K562 (cell line): ENCODE measurements at regions not wholly inside any gene's neighbourhood (a gene's known extent, or its start where the extent isn't known, plus 50 kb on each side); places are given as distances from the start of the nearest gene placed in this dataset.

Source experiments
- ATAC-seq: fragments of 200-7000 bp; cut with Tn5 transposase; 3 replicates; pipeline ENCODE4 v1.9.1; 2020; ENCODE audit warnings: moderate library complexity
- BruUV-seq: library from RNA; stranded (reverse); fragments of 400-500 nt; replicated peaks from 2 replicates; lab custom pipeline; 2021; lab: Mats Ljungman, UMichigan
- CTCF ChIA-PET: fragments of 300-600 bp; formaldehyde crosslinking; extraction: SDS; loops from one replicate; lab custom pipeline; 2021; ENCODE audit warnings: low intra/inter-chr PET ratio; lab: Yijun Ruan, JAX
- POLR2A ChIA-PET: fragments of 300-600, 350-650 bp; sonication (Branson Sonifier 250); formaldehyde crosslinking; extraction: SDS; loops from one replicate; lab custom pipeline; 2021; ENCODE audit warnings: antibody characterized with exemption, inconsistent platforms; lab: Yijun Ruan, JAX
- DNase-seq, 4 experiments: peaks; one replicate each; pipeline versions ENCODE4 v3.0.0 to v3.0.0-alpha.2; 2011 to 2018; ENCODE audit warnings: low spot score in 3 of 4, mixed read lengths in 3 of 4; ENCODE audit errors: extremely low read depth in 1 of 4
- FAIRE-seq: peaks from 2 replicates; lab custom pipeline; 2011; peaks lifted over from hg19 to GRCh38; lab: Jason Lieb, UNC
- H2AFZ ChIP-seq: 2 replicates; pipeline ENCODE4 v1.6.0; 2011; ENCODE audit warnings: low read depth, low read length, control low read depth, inconsistent platforms
- H3K27ac ChIP-seq: fragments of 200-600 bp; 3 replicates; pipeline ENCODE4 v1.8.0; 2011; ENCODE audit warnings: low read depth, mild to moderate bottlenecking, control low read depth, inconsistent platforms, low read length, moderate library complexity, mixed read lengths; ENCODE audit errors: extremely low read depth
- H3K27me3 ChIP-seq, 2 experiments: fragments of 300-600 bp in 1 of 2; 2 replicates in 1 of 2; 3 replicates in 1 of 2; pipeline versions ENCODE4 v1.6.0 to v1.8.0; 2011; ENCODE audit warnings: inconsistent platforms in 2 of 2, low read length in 2 of 2, mild to moderate bottlenecking in 1 of 2, mixed read lengths in 1 of 2, moderate library complexity in 1 of 2; ENCODE audit not compliant: control insufficient read depth in 2 of 2, insufficient read depth in 2 of 2
- H3K36me3 ChIP-seq: fragments of 300-600 bp; 3 replicates; pipeline ENCODE4 v1.8.0; 2011; ENCODE audit warnings: mild to moderate bottlenecking, low read length, inconsistent platforms; ENCODE audit not compliant: control insufficient read depth, insufficient read depth
- H3K4me1 ChIP-seq, 2 experiments: fragments of 200-600 bp in 1 of 2; replicated peaks in 1 of 2; 2 replicates in 1 of 2; 3 replicates in 1 of 2; pipeline versions ENCODE4 v1.5.1 to v1.8.0; 2011; ENCODE audit warnings: inconsistent platforms in 2 of 2, low read length in 2 of 2, mild to moderate bottlenecking in 1 of 2, mixed read lengths in 1 of 2, moderate library complexity in 1 of 2; ENCODE audit not compliant: control insufficient read depth in 2 of 2, insufficient read depth in 2 of 2
- H3K4me2 ChIP-seq: 2 replicates; pipeline ENCODE4 v1.6.1; 2011; ENCODE audit warnings: low read length, control low read depth, inconsistent platforms, mixed read lengths; ENCODE audit not compliant: insufficient read depth
- H3K4me3 ChIP-seq: fragments of 200-600 bp; sonication (generic), shearing (Covaris generic); 2 replicates; pipeline ENCODE4 v1.5.1; 2016; ENCODE audit warnings: control low read depth, inconsistent platforms
- H3K79me2 ChIP-seq: fragments of 200-600 bp; 3 replicates; pipeline ENCODE4 v1.8.0; 2011; ENCODE audit warnings: low read length, inconsistent platforms; ENCODE audit not compliant: control insufficient read depth, insufficient read depth
- H3K9ac ChIP-seq, 2 experiments: 2 replicates each; pipeline versions ENCODE4 v1.6.0 to v1.6.1; 2011; ENCODE audit warnings: low read depth in 2 of 2, low read length in 2 of 2, control low read depth in 1 of 2, inconsistent platforms in 1 of 2, mild to moderate bottlenecking in 1 of 2, mixed read lengths in 1 of 2; ENCODE audit not compliant: insufficient read depth in 1 of 2
- H3K9me1 ChIP-seq: one replicate; pipeline ENCODE4 v1.6.0; 2011; ENCODE audit warnings: inconsistent platforms, mild to moderate bottlenecking, low read length, moderate library complexity; ENCODE audit not compliant: control insufficient read depth, insufficient read depth
- H3K9me3 ChIP-seq: replicated peaks from 2 replicates; pipeline ENCODE4 v1.5.1; 2011; ENCODE audit warnings: low read depth, low read length, inconsistent platforms; ENCODE audit not compliant: control insufficient read depth, insufficient read depth
- H4K20me1 ChIP-seq: replicated peaks from 2 replicates; pipeline ENCODE4 v1.6.1; 2011; ENCODE audit warnings: low read length, inconsistent platforms, mixed read lengths; ENCODE audit not compliant: control insufficient read depth, insufficient read depth
- CBX1 ChIP-seq: sonication (generic); IDR thresholded peaks from 2 replicates; pipeline ENCODE4 v1.6.1; 2016; ENCODE audit warnings: antibody characterized with exemption, low read depth, mild to moderate bottlenecking
- EP400 ChIP-seq: fragments of 450-650 bp; IDR thresholded peaks from 2 replicates; pipeline ENCODE4 v1.6.1; 2017; ENCODE audit warnings: antibody characterized with exemption, mild to moderate bottlenecking, moderate library complexity
- ETS2 ChIP-seq: IDR thresholded peaks from 2 replicates; pipeline ENCODE4 v1.6.1; 2016; ENCODE audit warnings: borderline replicate concordance, missing genetic modification characterization, mild to moderate bottlenecking, moderate library complexity, missing compliant biosample characterization; ENCODE audit not compliant: poor library complexity, severe bottlenecking
- FOXA3 ChIP-seq, 2 experiments: fragments of 450-650 bp in 1 of 2; sonication (generic) in 1 of 2; formaldehyde crosslinking; IDR thresholded peaks in 1 of 2; conservative IDR thresholded peaks in 1 of 2; 2 replicates each; pipeline versions ENCODE4 v1.4.0 to v1.8.0; 2020 to 2022; ENCODE audit warnings: mild to moderate bottlenecking in 2 of 2, missing genetic modification reagents in 1 of 2
- HDAC2 ChIP-seq: fragments of 450-650 bp; IDR thresholded peaks from 2 replicates; pipeline ENCODE4 v1.6.1; 2016; ENCODE audit warnings: mild to moderate bottlenecking
- MED1 ChIP-seq: sonication (generic); formaldehyde crosslinking; IDR thresholded peaks from 2 replicates; pipeline ENCODE4 v1.8.1; 2023; ENCODE audit warnings: missing genetic modification reagents, borderline replicate concordance
- RFX1 ChIP-seq: fragments of 450-650 bp; IDR thresholded peaks from 2 replicates; pipeline ENCODE4 v1.6.1; 2016; ENCODE audit warnings: mild to moderate bottlenecking, moderate library complexity
- RNF2 ChIP-seq: sonication (generic); IDR thresholded peaks from 2 replicates; pipeline ENCODE4 v1.6.1; 2016
- SRSF1 ChIP-seq: fragments of 200-400 bp; formaldehyde crosslinking; IDR thresholded peaks from 2 replicates; pipeline ENCODE4 v1.6.1; 2017; ENCODE audit warnings: mild to moderate bottlenecking, low read depth, low read length, moderate library complexity
- TARDBP ChIP-seq: fragments of 450-650 bp; IDR thresholded peaks from 2 replicates; pipeline ENCODE4 v1.6.1; 2016
- TBP ChIP-seq: optimal IDR thresholded peaks from 2 replicates; pipeline ENCODE3; 2011; ENCODE audit warnings: low read depth, low read length, improper control_type of control experiment
- ZC3H11A ChIP-seq: IDR thresholded peaks from 2 replicates; pipeline ENCODE4 v1.6.1; 2012; ENCODE audit warnings: low read depth, low read length, improper control_type of control experiment
- ZNF561 ChIP-seq: fragments of 450-650 bp; formaldehyde crosslinking; conservative IDR thresholded peaks from 2 replicates; pipeline ENCODE4 v1.4.0; 2020; ENCODE audit warnings: mild to moderate bottlenecking, moderate library complexity
- ZNF830 ChIP-seq: fragments of 250-450 bp; sonication (Bioruptor Pico); IDR thresholded peaks from 2 replicates; pipeline ENCODE4 v1.5.0; 2021; ENCODE audit warnings: mild to moderate bottlenecking
- WGBS: fragments of 100-300 bp; shearing (Covaris generic); methylation state at CpG from one replicate; pipeline ENCODE4 v1.1.6; 2016; ENCODE audit warnings: low coverage, mixed read lengths; ENCODE audit not compliant: insufficient coverage; ENCODE audit errors: missing lambda C conversion rate; 5-methylcytosine and 5-hydroxymethylcytosine counted together
- in situ Hi-C: fragments of 300-500 bp; cut with MboI; formaldehyde crosslinking; loops from 4 replicates; pipeline ENCODE4 v1.15.0; 2018; ENCODE audit warnings: inconsistent platforms, mixed read lengths
- intact Hi-C: fragments of 100-400 bp; cut with micrococcal nuclease; formaldehyde crosslinking; loops from 2 replicates; pipeline ENCODE4 v1.14.2; 2022
- TF ChIP-seq, protein P1 (sequence below), 2 experiments: fragments of 450-650 bp; conservative IDR thresholded peaks; 2 replicates each; pipeline ENCODE4 v1.6.1; 2017; ENCODE audit warnings: mild to moderate bottlenecking in 2 of 2, moderate library complexity in 2 of 2
- TF ChIP-seq, protein P2 (sequence below): IDR thresholded peaks from 2 replicates; pipeline ENCODE4 v1.6.1; 2014; ENCODE audit warnings: antibody characterized with exemption
- TF ChIP-seq, protein P3 (sequence below), 2 experiments: fragments of 450-650 bp; IDR thresholded peaks; 2 replicates each; pipeline ENCODE4 v1.6.1; 2018; ENCODE audit warnings: mild to moderate bottlenecking in 2 of 2, low read depth in 1 of 2; ENCODE audit not compliant: partially characterized antibody in 2 of 2

DNA sequence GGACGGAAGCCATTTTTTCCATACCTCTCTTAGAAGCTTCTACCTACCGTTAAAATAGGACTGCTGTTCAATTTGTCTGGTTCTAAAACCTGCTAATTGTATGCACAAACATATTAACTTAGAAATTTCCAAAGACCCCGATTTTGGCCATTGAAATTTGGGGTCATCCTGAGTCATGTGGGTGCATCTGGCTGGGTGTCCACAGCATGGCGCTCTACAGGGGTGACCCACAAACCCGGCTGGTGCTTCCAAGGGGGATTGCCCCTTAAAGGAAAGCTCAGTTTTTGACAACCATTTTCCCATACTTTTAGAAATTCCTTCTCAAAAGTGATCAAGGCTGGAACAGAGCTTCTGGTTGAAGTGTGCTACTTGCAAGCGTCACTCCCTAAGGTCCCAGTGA lies 83.9 kb upstream of the EIF5 start:
- no peak for FAIRE-seq

More for the DNA sequence above, 83.9 kb upstream of the EIF5 start:
- no TSS peak for BruUV-seq
- Histone ChIP-seq H3K4me3 (no peak overlapping the region), H3K4me2 (no peak overlapping the region), H3K9ac (no peak overlapping the region), H2AFZ (no peak overlapping the region), H3K4me1 (peaks cover 3 to 7% of the 10 kb centered on the region in 2 experiments; a peak in 3 of 5 replicates), H3K27me3 (no peaks in the 10 kb centered on the region), H3K79me2 (no peaks in the 10 kb centered on the region), H4K20me1 (no peaks in the 10 kb centered on the region), H3K9me3 (no peaks in the 10 kb centered on the region; the same call in 1 of the 2 replicates), H3K27ac (no peak overlapping the region), H3K36me3 (no peaks in the 10 kb centered on the region), H3K9me1 (no peaks in the 10 kb centered on the region)
- POLR2A ChIA-PET: interaction anchor here (0.7 to 1.3 kb wide), 3 partner anchors 11 to 34 kb away, joined by 3 read pairs; no protein-coding TSS in a partner anchor
- DNase-seq (no peak), ATAC-seq (no peak)
- TF ChIP-seq, protein P1, sequence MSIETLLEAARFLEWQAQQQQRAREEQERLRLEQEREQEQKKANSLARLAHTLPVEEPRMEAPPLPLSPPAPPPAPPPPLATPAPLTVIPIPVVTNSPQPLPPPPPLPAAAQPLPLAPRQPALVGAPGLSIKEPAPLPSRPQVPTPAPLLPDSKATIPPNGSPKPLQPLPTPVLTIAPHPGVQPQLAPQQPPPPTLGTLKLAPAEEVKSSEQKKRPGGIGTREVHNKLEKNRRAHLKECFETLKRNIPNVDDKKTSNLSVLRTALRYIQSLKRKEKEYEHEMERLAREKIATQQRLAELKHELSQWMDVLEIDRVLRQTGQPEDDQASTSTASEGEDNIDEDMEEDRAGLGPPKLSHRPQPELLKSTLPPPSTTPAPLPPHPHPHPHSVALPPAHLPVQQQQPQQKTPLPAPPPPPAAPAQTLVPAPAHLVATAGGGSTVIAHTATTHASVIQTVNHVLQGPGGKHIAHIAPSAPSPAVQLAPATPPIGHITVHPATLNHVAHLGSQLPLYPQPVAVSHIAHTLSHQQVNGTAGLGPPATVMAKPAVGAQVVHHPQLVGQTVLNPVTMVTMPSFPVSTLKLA (conservative IDR thresholded peaks at IDR 0.05): no peak
- TF ChIP-seq, protein P2, sequence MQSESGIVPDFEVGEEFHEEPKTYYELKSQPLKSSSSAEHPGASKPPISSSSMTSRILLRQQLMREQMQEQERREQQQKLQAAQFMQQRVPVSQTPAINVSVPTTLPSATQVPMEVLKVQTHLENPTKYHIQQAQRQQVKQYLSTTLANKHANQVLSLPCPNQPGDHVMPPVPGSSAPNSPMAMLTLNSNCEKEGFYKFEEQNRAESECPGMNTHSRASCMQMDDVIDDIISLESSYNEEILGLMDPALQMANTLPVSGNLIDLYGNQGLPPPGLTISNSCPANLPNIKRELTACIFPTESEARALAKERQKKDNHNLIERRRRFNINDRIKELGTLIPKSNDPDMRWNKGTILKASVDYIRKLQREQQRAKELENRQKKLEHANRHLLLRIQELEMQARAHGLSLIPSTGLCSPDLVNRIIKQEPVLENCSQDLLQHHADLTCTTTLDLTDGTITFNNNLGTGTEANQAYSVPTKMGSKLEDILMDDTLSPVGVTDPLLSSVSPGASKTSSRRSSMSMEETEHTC: no peak
- TF ChIP-seq ETS2 (no peak), MED1 (no peak), CBX1 (no peak), SRSF1 (no peak), EP400 (no peak), TBP (no peak), FOXA3 (CRISPR knock-in tag; conservative IDR thresholded peaks at IDR 0.05 in 1 of 2, IDR thresholded peaks at IDR 0.05 in 1 of 2) (no peak), ZC3H11A (no peak), ZNF561 (CRISPR knock-in tag) (no peak), RNF2 (no peak), HDAC2 (no peak), RFX1 (no peak), TARDBP (no peak), ZNF830 (no peak)
- TF ChIP-seq, protein P3, sequence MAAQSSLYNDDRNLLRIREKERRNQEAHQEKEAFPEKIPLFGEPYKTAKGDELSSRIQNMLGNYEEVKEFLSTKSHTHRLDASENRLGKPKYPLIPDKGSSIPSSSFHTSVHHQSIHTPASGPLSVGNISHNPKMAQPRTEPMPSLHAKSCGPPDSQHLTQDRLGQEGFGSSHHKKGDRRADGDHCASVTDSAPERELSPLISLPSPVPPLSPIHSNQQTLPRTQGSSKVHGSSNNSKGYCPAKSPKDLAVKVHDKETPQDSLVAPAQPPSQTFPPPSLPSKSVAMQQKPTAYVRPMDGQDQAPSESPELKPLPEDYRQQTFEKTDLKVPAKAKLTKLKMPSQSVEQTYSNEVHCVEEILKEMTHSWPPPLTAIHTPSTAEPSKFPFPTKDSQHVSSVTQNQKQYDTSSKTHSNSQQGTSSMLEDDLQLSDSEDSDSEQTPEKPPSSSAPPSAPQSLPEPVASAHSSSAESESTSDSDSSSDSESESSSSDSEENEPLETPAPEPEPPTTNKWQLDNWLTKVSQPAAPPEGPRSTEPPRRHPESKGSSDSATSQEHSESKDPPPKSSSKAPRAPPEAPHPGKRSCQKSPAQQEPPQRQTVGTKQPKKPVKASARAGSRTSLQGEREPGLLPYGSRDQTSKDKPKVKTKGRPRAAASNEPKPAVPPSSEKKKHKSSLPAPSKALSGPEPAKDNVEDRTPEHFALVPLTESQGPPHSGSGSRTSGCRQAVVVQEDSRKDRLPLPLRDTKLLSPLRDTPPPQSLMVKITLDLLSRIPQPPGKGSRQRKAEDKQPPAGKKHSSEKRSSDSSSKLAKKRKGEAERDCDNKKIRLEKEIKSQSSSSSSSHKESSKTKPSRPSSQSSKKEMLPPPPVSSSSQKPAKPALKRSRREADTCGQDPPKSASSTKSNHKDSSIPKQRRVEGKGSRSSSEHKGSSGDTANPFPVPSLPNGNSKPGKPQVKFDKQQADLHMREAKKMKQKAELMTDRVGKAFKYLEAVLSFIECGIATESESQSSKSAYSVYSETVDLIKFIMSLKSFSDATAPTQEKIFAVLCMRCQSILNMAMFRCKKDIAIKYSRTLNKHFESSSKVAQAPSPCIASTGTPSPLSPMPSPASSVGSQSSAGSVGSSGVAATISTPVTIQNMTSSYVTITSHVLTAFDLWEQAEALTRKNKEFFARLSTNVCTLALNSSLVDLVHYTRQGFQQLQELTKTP (IDR thresholded peaks at IDR 0.05; ENCODE audit: low read depth in 1 of 2, partially characterized antibody in 2 of 2): no peak
- CTCF ChIA-PET: no interaction called here
- in situ Hi-C loops (no loop called here), intact Hi-C loops (no loop called here)
- 17% methylated on average over 6 of the region's 6 CpGs for WGBS
